ENCODE measurements at regions not wholly inside any gene's neighbourhood (a gene's known extent, or its start where the extent isn't known, plus 50 kb on each side); places are given as distances from the start of the nearest gene placed in this dataset.

GRCh38 chr7:47083476-47084250, 498.2 kb downstream of the TNS3 start:
- no peak overlapping the region for H3K23ac ChIP-seq (ENCODE audit: low read depth, low read length)
- H3K27ac ChIP-seq (ENCODE audit: insufficient read depth, low read length), result no peak overlapping the region
- H3K18ac ChIP-seq (ENCODE audit: low read depth, low read length), result no peak overlapping the region
- no peak overlapping the region for H3K14ac ChIP-seq (replicated peaks; ENCODE audit: low read depth, low read length)
- H3K56ac ChIP-seq (ENCODE audit: extremely low read depth, insufficient read depth, low read length), result no peak overlapping the region
- H4K20me1 ChIP-seq (ENCODE audit: insufficient read depth, low read length), result no peaks in the 10 kb centered on the region
- peaks cover 13% of the 10 kb centered on the region; the same call in 1 of the 2 replicates for H3K9me1 ChIP-seq (ENCODE audit: insufficient read depth, low read length)
- ChIA-PET POLR2A (ENCODE audit: unreplicated experiment) (no interaction called here), CTCF (interaction anchor here (0.6 kb wide), 1 partner anchor 589 kb away, joined by 3 read pairs; no protein-coding TSS in a partner anchor)
- no TSS peak for BruUV-seq (replicated peaks)
- DNase-seq (no peak), ATAC-seq (ENCODE audit: low read depth) (no peak)
- no peak overlapping the region for H3K4me2 ChIP-seq (ENCODE audit: low read depth, low read length)
- intact Hi-C loops (cut with micrococcal nuclease), result loop anchor here (10.0 kb wide), 3 partner anchors 229 to 599 kb away; no protein-coding TSS in a partner anchor
- no peaks in the 10 kb centered on the region for H3K36me3 ChIP-seq (ENCODE audit: control insufficient read depth, insufficient read depth, low read length)
- H2BK120ac ChIP-seq (ENCODE audit: low read depth, low read length), result no peak overlapping the region
- 0 out of 3 replicates have a peak overlapping the region, but pooled peaks have one; percentile 40 for H2BK15ac ChIP-seq (ENCODE audit: low read depth, low read length)
- no peak overlapping the region for H3K4me3 ChIP-seq (ENCODE audit: insufficient read depth, low read depth, low read length)
- 0 out of 2 replicates have a peak, but pooled peaks cover 2% of the 10 kb centered on the region for H3K27me3 ChIP-seq (ENCODE audit: control insufficient read depth, insufficient read depth, low read length)
- no peak overlapping the region for H2BK20ac ChIP-seq (ENCODE audit: low read depth, low read length)
- no peak overlapping the region for H2AFZ ChIP-seq (replicated peaks; ENCODE audit: low read length, poor library complexity)
- H4K5ac ChIP-seq (ENCODE audit: low read depth, low read length), result no peak overlapping the region
- H2AK5ac ChIP-seq (ENCODE audit: low read depth, low read length), result no peak overlapping the region
- no peaks in the 10 kb centered on the region for H3K79me1 ChIP-seq (ENCODE audit: low read depth in 1 of 2, low read length in 2 of 2)
- TF ChIP-seq CTCF (conservative IDR thresholded peaks at IDR 0.05; ENCODE audit: low read depth, low read length), result no peak
- no peak for TF ChIP-seq MXI1 (IDR thresholded peaks at IDR 0.05; ENCODE audit: borderline replicate concordance, low read depth, low read length)
- TF ChIP-seq CHD1 (IDR thresholded peaks at IDR 0.05; ENCODE audit: low read depth, low read length), result no peak
- no peak for TF ChIP-seq RCOR1 (IDR thresholded peaks at IDR 0.05; ENCODE audit: insufficient replicate concordance, low read length)
- TF ChIP-seq RAD21 (IDR thresholded peaks at IDR 0.05; ENCODE audit: low read length), result no peak
- no peak overlapping the region for H3K4ac ChIP-seq (ENCODE audit: low read depth, low read length)
- no peak overlapping the region for H4K8ac ChIP-seq (ENCODE audit: low read depth in 2 of 2, low read length in 2 of 2)
- H2BK5ac ChIP-seq (ENCODE audit: low read depth, low read length, poor library complexity, severe bottlenecking), result no peak overlapping the region
- peaks cover 12% of the 10 kb centered on the region for H3K4me1 ChIP-seq (ENCODE audit: control insufficient read depth, insufficient read depth, low read length)
- H3K9ac ChIP-seq (ENCODE audit: low read depth, low read length), result no peak overlapping the region
- in situ Hi-C loops (cut with MboI; ENCODE audit: low sequenced_read_pairs), result no loop called here
- no peak overlapping the region for H2AK9ac ChIP-seq (replicated peaks; ENCODE audit: low read depth, low read length, poor library complexity)
- dilution Hi-C loops (cut with HindIII; ENCODE audit: low sequenced_read_pairs, unreplicated experiment), result no loop called here
- no peaks in the 10 kb centered on the region for H3K9me3 ChIP-seq (ENCODE audit: control insufficient read depth, insufficient read depth, low read length)
- no CpG with 5 or more reads among the region's 7 CpGs for WGBS, 2 experiments (ENCODE audit: extremely low coverage in 2 of 2, insufficient read length in 1 of 2)
- no peak overlapping the region for H4K91ac ChIP-seq (ENCODE audit: insufficient read depth, low read depth, low read length)

Measured in IMR-90 (cell line).